H9 (cell line): ENCODE measurements at regions not wholly inside any gene's neighbourhood (a gene's known extent, or its start where the extent isn't known, plus 50 kb on each side); places are given as distances from the start of the nearest gene placed in this dataset.

ENCODE experiments used
- DNase-seq: peaks from one replicate; pipeline ENCODE4 v3.0.0-alpha.2; 2017
- H2AFZ ChIP-seq: one replicate; pipeline ENCODE4 v1.6.1; 2013; ENCODE audit warnings: mild to moderate bottlenecking, low read length, control low read depth, moderate library complexity
- H2AK5ac ChIP-seq: 2 replicates; pipeline ENCODE4 v1.6.1; 2013; ENCODE audit warnings: low read length, control low read depth, mixed read lengths; ENCODE audit not compliant: insufficient read length
- H2BK120ac ChIP-seq: one replicate; pipeline ENCODE4 v1.6.1; 2013; ENCODE audit warnings: low read depth, mild to moderate bottlenecking, low read length, control low read depth, inconsistent platforms; ENCODE audit not compliant: poor library complexity, severe bottlenecking
- H2BK12ac ChIP-seq: 2 replicates; pipeline ENCODE4 v1.6.1; 2013; ENCODE audit warnings: low read length, control low read depth, mixed read lengths, low read depth; ENCODE audit not compliant: insufficient read length
- H2BK15ac ChIP-seq: 2 replicates; pipeline ENCODE4 v1.6.1; 2013; ENCODE audit warnings: low read depth, low read length, control low read depth
- H2BK20ac ChIP-seq: one replicate; pipeline ENCODE4 v1.6.1; 2013; ENCODE audit warnings: low read depth, mild to moderate bottlenecking, low read length, control low read depth, inconsistent platforms; ENCODE audit not compliant: poor library complexity, severe bottlenecking
- H2BK5ac ChIP-seq: 2 replicates; pipeline ENCODE4 v1.6.1; 2013; ENCODE audit warnings: low read length, control low read depth, mixed read lengths; ENCODE audit not compliant: insufficient read length
- H3K14ac ChIP-seq: 2 replicates; pipeline ENCODE4 v1.6.1; 2013; ENCODE audit warnings: low read length, control low read depth; ENCODE audit not compliant: insufficient read depth
- H3K18ac ChIP-seq: 2 replicates; pipeline ENCODE4 v1.6.1; 2013; ENCODE audit warnings: low read depth, mild to moderate bottlenecking, mixed read lengths, low read length, control low read depth; ENCODE audit not compliant: insufficient read length
- H3K23ac ChIP-seq: 2 replicates; pipeline ENCODE4 v1.6.1; 2013; ENCODE audit warnings: low read length, control low read depth, mixed read lengths, low read depth; ENCODE audit not compliant: insufficient read length
- H3K23me2 ChIP-seq: 2 replicates; pipeline ENCODE4 v1.6.1; 2013; ENCODE audit warnings: low read depth, mild to moderate bottlenecking, mixed read lengths, low read length, control low read depth; ENCODE audit not compliant: insufficient read length, poor library complexity, severe bottlenecking
- H3K27ac ChIP-seq: 2 replicates; pipeline ENCODE4 v1.5.1; 2013; ENCODE audit warnings: low read length, control low read depth, mixed read lengths, low read depth; ENCODE audit not compliant: insufficient read length
- H3K27me3 ChIP-seq: 2 replicates; pipeline ENCODE4 v1.6.1; 2013; ENCODE audit warnings: low read length, control low read depth, inconsistent platforms; ENCODE audit not compliant: insufficient read depth
- H3K4ac ChIP-seq: 2 replicates; pipeline ENCODE4 v1.6.1; 2013; ENCODE audit warnings: low read depth, mild to moderate bottlenecking, control low read depth, inconsistent platforms, low read length, moderate library complexity
- H3K4me1 ChIP-seq: 2 replicates; pipeline ENCODE4 v1.6.1; 2013; ENCODE audit warnings: low read length, control low read depth, inconsistent platforms; ENCODE audit not compliant: insufficient read depth
- H3K4me2 ChIP-seq: 2 replicates; pipeline ENCODE4 v1.6.1; 2013; ENCODE audit warnings: low read length, control low read depth, mixed read lengths; ENCODE audit not compliant: insufficient read length, insufficient read depth
- H3K56ac ChIP-seq: 2 replicates; pipeline ENCODE4 v1.6.1; 2013; ENCODE audit warnings: low read depth, mild to moderate bottlenecking, mixed read lengths, low read length, control low read depth; ENCODE audit not compliant: insufficient read length
- H3K79me1 ChIP-seq: 2 replicates; pipeline ENCODE4 v1.6.1; 2013; ENCODE audit warnings: low read depth, mild to moderate bottlenecking, moderate library complexity, low read length, control low read depth, inconsistent platforms; ENCODE audit not compliant: insufficient read depth, poor library complexity, severe bottlenecking
- H3K79me2 ChIP-seq: 2 replicates; pipeline ENCODE4 v1.6.1; 2013; ENCODE audit warnings: low read length, control low read depth, inconsistent platforms; ENCODE audit not compliant: insufficient read depth
- H3K9ac ChIP-seq: 2 replicates; pipeline ENCODE4 v1.6.1; 2013; ENCODE audit warnings: low read length, control low read depth, mixed read lengths; ENCODE audit not compliant: insufficient read length; ENCODE audit errors: extremely low read depth
- H3K9me3 ChIP-seq: one replicate; pipeline ENCODE4 v1.6.1; 2013; ENCODE audit warnings: low read depth, low read length, inconsistent platforms; ENCODE audit not compliant: control insufficient read depth
- H3T11ph ChIP-seq: one replicate; pipeline ENCODE4 v1.6.1; 2013; ENCODE audit warnings: mild to moderate bottlenecking, low read length, control low read depth, inconsistent platforms
- H4K20me1 ChIP-seq: one replicate; pipeline ENCODE4 v1.6.1; 2013; ENCODE audit not compliant: control insufficient read depth, insufficient read length, insufficient read depth
- H4K5ac ChIP-seq: 2 replicates; pipeline ENCODE4 v1.6.1; 2013; ENCODE audit warnings: low read depth, mild to moderate bottlenecking, mixed read lengths, low read length, control low read depth; ENCODE audit not compliant: insufficient read length
- H4K8ac ChIP-seq: replicated peaks from 2 replicates; pipeline ENCODE4 v1.6.1; 2013; ENCODE audit warnings: low read length, control low read depth, mixed read lengths, low read depth; ENCODE audit not compliant: insufficient read length
- H4K91ac ChIP-seq: 2 replicates; pipeline ENCODE4 v1.6.1; 2013; ENCODE audit warnings: low read depth, mild to moderate bottlenecking, moderate library complexity, mixed read lengths, low read length, control low read depth; ENCODE audit not compliant: insufficient read length
- H3K27ac Mint-ChIP-seq, 3 experiments: 2 replicates in 2 of 3; 3 replicates in 1 of 3; pipeline ENCODE4 v1.8.0; 2020 to 2021; ENCODE audit warnings: mixed read lengths in 3 of 3, mild to moderate bottlenecking in 1 of 3, moderate library complexity in 1 of 3
- H3K27me3 Mint-ChIP-seq: 2 replicates; pipeline ENCODE4 v1.8.0; 2021; ENCODE audit warnings: low read depth, mild to moderate bottlenecking, moderate library complexity, mixed read lengths
- H3K36me3 Mint-ChIP-seq, 3 experiments: 2 replicates in 2 of 3; 3 replicates in 1 of 3; pipeline ENCODE4 v1.8.0; 2020 to 2021; ENCODE audit warnings: low read depth in 3 of 3, mixed read lengths in 3 of 3; ENCODE audit not compliant: insufficient read depth in 1 of 3
- H3K4me1 Mint-ChIP-seq, 2 experiments: 2 replicates each; pipeline ENCODE4 v1.8.0; 2020; ENCODE audit warnings: mixed read lengths in 2 of 2
- H3K4me3 Mint-ChIP-seq, 2 experiments: 2 replicates in 1 of 2; 3 replicates in 1 of 2; pipeline ENCODE4 v1.8.0; 2020 to 2021; ENCODE audit warnings: mild to moderate bottlenecking in 2 of 2, mixed read lengths in 2 of 2, moderate library complexity in 1 of 2
- H3K9me3 Mint-ChIP-seq, 2 experiments: 2 replicates in 1 of 2; 3 replicates in 1 of 2; pipeline ENCODE4 v1.8.0; 2020; ENCODE audit warnings: mild to moderate bottlenecking in 2 of 2, mixed read lengths in 2 of 2, moderate library complexity in 1 of 2
- WGBS: extraction: QIAGEN DNeasy Blood & Tissue Kit; methylation state at CpG from one replicate; pipeline ENCODE4 v1.1.7; 2013; ENCODE audit warnings: missing lambda C conversion rate, low lambda C conversion rate, mixed read lengths; ENCODE audit not compliant: insufficient read length; ENCODE audit errors: extremely low coverage; 5-methylcytosine and 5-hydroxymethylcytosine counted together
- TF ChIP-seq, protein P1 (sequence below): fragments of 200-600 bp; sonication (generic); conservative IDR thresholded peaks from 3 replicates; pipeline ENCODE4 v1.8.0; 2021; ENCODE audit warnings: antibody characterized with exemption, mild to moderate bottlenecking

GRCh38 chr22:47335460-47335859, 573.0 kb downstream of the TBC1D22A start:
- no peak overlapping the region for H3K56ac ChIP-seq
- H2BK15ac ChIP-seq: no peak overlapping the region
- no peak overlapping the region for H4K91ac ChIP-seq
- no peak overlapping the region for H3K4me2 ChIP-seq
- no peak overlapping the region for H2BK5ac ChIP-seq
- no peaks in the 10 kb centered on the region for H3K23me2 ChIP-seq
- Mint-ChIP-seq H3K27ac (no peak overlapping the region), H3K36me3 (peaks cover 8 to 48% (median 20%) of the 10 kb centered on the region in 3 experiments; a peak in 6 of 7 replicates), H3K27me3 (peaks cover 5% of the 10 kb centered on the region), H3K4me1 (no peaks in the 10 kb centered on the region), H3K4me3 (no peak overlapping the region), H3K9me3 (peaks cover 83 to 92% of the 10 kb centered on the region in 2 experiments)
- no peaks in the 10 kb centered on the region for H3K27me3 ChIP-seq
- no peak overlapping the region for H3K9ac ChIP-seq
- H3K27ac ChIP-seq: no peak overlapping the region
- H3K4me1 ChIP-seq: no peaks in the 10 kb centered on the region
- WGBS: no CpG with 5 or more reads among the region's 10 CpGs
- no peak for DNase-seq
- H3K4ac ChIP-seq: no peak overlapping the region
- no peak overlapping the region for H4K8ac ChIP-seq
- no peak overlapping the region for H4K5ac ChIP-seq
- no peaks in the 10 kb centered on the region for H4K20me1 ChIP-seq
- peaks cover 81% of the 10 kb centered on the region for H3K9me3 ChIP-seq
- TF ChIP-seq, protein P1, sequence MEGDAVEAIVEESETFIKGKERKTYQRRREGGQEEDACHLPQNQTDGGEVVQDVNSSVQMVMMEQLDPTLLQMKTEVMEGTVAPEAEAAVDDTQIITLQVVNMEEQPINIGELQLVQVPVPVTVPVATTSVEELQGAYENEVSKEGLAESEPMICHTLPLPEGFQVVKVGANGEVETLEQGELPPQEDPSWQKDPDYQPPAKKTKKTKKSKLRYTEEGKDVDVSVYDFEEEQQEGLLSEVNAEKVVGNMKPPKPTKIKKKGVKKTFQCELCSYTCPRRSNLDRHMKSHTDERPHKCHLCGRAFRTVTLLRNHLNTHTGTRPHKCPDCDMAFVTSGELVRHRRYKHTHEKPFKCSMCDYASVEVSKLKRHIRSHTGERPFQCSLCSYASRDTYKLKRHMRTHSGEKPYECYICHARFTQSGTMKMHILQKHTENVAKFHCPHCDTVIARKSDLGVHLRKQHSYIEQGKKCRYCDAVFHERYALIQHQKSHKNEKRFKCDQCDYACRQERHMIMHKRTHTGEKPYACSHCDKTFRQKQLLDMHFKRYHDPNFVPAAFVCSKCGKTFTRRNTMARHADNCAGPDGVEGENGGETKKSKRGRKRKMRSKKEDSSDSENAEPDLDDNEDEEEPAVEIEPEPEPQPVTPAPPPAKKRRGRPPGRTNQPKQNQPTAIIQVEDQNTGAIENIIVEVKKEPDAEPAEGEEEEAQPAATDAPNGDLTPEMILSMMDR: no peak
- no peak overlapping the region for H2BK20ac ChIP-seq
- no peak overlapping the region for H2BK12ac ChIP-seq
- no peak overlapping the region for H3K18ac ChIP-seq
- H3K23ac ChIP-seq: no peak overlapping the region
- H2BK120ac ChIP-seq: no peak overlapping the region
- H3K79me1 ChIP-seq: no peaks in the 10 kb centered on the region
- no peak overlapping the region for H2AK5ac ChIP-seq
- H3K79me2 ChIP-seq: no peaks in the 10 kb centered on the region
- H3T11ph ChIP-seq: no peak overlapping the region
- H3K14ac ChIP-seq: no peak overlapping the region
- H2AFZ ChIP-seq: no peak overlapping the region
